ENCODE measurements at regions not wholly inside any gene's neighbourhood (a gene's known extent, or its start where the extent isn't known, plus 50 kb on each side); places are given as distances from the start of the nearest gene placed in this dataset.

- no peaks in the 10 kb centered on the region for H3K27me3 ChIP-seq
- peaks cover 4 to 18% (median 14%) of the 10 kb centered on the region in 4 donors for H3K4me1 ChIP-seq
- no peak for DNase-seq
- H3K9me3 ChIP-seq: no peaks in the 10 kb centered on the region
- TF ChIP-seq CTCF (IDR thresholded peaks at IDR 0.05): no peak
- no peak for TF ChIP-seq EP300 (IDR thresholded peaks at IDR 0.05)
- no peak for TF ChIP-seq POLR2AphosphoS5 (IDR thresholded peaks at IDR 0.05)
- TF ChIP-seq POLR2A (IDR thresholded peaks at IDR 0.05): no peak
- no peak overlapping the region for H3K4me3 ChIP-seq
- WGBS, 2 donors: 64 to 66% methylated on average over 4 of the region's 4 CpGs
- no peaks in the 10 kb centered on the region for H3K36me3 ChIP-seq
- ATAC-seq (ENCODE audit: low FRiP score in 2 of 2): no peak
- H3K27ac ChIP-seq: no peak overlapping the region
Observed at GRCh38 chr9:105194234-105194633, 50.2 kb upstream of the SLC44A1 start.

All from upper lobe of left lung (tissue), 6 donors.